HG03060 (cell line): ENCODE measurements at regions not wholly inside any gene's neighbourhood (a gene's known extent, or its start where the extent isn't known, plus 50 kb on each side); places are given as distances from the start of the nearest gene placed in this dataset.
"Not testable (repeated sequence)": the region's sequence is repeated elsewhere in the genome, so short reads cannot be mapped to it uniquely, and the experiment has no call there.

Experiments
- ATAC-seq: cut with Tn5 transposase; IDR thresholded peaks from one replicate; pipeline ENCODE4 v1.9.1; 2021; ENCODE audit warnings: low read depth, moderate number of reproducible peaks; ENCODE audit not compliant: unreplicated experiment

DNA sequence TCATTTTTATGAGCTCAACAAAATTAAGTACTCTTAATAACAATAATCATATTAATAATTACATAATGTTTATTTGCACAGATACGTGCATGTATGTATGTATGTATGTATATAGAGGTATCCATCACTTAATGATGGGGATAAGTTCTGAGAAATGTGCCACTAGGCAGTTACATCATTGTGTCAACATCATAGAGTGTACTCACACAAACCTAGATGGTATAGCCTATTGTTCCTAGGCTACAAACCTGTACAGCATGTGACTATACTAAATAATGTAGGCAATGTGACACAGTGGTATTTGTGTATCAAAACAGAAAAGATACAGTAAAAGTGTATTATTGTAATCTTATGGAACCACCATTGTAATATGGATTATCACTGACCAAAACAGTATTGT is 874.7 kb upstream of the GBE1 start:
- ATAC-seq = no peak

DNA sequence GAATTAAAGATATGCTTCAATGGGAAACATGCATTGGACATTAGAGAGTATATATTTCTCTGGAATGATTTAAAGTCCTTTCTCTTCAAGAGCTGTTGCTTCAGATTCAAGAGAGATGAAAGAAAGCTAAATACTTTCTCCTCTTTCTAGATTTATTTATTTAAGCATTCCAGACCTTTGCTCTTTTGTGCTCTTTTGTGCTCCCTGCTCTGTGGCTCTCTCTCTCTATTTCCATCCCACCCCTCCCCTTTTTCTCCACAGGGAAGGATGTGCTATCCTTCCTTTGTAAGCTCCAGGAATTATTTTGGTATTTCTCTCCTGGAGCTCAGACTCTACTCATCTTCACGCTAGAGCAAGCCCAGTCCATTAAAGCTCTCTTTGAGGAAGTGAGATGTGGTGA is 871.9 kb upstream of the GBE1 start:
- ATAC-seq = no peak

DNA sequence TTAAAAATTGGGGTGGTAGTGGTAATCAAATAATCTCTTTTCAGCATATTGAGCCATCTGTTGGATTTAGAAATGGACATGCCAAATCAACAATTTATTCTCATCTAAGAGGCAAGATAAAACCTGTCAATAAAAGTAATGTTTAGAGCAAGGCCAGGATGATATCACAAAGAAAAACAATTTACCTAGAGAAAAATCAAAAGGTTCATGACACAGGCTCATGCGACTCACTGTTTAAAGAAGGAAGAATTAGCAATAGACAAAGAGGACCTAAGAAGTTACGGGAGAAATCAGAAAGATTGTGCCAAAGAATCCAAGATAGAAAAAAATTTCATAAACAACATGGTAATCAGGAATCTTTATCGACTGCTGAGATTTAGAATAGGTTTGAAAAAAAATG is 868.5 kb upstream of the GBE1 start:
- no peak for ATAC-seq

DNA sequence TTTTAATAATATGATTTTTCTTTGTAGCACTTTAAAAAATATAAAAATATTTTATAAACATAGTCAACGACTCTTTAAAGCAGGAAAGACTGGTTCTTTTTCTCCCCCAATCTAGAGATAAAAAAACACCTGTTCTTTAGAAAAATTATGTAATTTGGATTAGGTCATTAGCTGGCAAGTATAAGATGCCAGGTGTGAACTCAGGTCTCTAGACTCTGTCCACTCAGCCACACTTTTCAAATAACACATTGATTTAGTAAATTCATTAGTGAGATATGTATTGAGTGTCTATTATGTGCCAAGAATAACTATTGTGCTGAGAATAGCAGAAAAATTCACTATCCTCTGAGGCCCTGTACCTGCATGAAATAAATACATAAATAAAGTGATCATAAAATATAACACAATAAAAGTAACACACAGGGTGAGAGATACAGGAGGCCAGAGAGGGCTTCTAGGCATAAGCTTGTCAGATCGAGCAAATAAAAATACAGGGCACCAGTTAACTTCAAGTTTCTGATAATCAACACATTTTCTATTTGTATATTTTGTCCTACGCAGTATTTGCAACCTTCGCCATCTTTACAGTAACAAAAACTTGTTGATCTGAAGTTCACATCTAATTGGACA is 867.1 kb upstream of the GBE1 start:
- no peak for ATAC-seq

DNA sequence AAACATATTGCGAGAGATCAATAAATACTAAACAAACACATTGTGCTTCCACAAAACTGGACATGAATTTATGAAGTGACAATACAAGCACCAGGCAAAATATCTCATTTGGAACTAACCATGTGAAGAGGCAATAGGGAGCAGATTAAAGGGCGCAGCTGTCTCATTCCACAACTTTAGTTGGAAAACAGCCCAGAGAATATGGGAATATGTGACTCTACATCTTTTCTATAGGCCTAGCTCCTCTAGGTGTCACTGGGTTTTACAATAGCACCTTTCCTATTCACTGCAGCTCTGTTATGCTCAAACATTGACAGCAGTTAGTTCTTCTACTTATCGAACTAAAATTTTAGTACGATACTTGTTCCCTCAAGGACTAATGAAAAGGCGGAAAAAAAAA is 866.3 kb upstream of the GBE1 start:
- ATAC-seq = no peak

DNA sequence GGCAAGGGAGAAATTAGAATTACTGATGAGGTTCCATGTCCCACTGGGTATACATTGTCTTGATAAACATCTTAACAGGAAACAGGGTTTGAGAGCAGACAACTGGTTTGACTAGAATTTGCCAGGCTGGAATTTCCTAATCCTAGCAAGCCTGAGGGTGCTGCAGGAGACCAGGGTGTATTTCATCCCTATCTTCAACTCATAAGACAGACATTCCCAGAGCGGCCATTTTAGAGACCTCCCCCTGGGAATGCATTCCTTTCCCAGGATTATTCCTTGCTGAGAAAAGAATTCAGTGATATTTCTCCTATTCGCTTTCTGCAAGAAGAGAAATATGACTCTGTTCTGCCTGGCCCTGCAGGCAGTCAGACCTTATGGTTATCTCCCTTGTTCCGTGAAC is 859.3 kb upstream of the GBE1 start:
- not testable (repeated sequence) for ATAC-seq

DNA sequence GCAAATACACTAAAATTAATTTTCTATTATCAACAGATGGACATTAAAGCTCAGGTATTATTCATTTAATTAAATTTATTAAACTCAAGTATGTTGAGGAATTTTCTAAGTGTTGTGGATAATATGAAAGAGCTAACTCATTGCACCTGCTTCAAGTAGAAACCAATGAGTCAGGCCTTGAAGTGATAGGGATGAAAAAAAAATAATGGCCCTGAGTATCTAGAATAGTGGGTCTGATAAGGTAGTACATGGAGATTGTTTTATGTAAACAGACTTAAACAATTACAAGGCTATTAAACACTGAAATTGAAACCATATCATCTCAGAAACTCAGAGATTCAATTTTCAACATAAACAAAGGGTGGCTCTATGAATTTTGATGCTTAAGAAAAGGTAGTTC is 857.1 kb upstream of the GBE1 start:
- no peak for ATAC-seq

DNA sequence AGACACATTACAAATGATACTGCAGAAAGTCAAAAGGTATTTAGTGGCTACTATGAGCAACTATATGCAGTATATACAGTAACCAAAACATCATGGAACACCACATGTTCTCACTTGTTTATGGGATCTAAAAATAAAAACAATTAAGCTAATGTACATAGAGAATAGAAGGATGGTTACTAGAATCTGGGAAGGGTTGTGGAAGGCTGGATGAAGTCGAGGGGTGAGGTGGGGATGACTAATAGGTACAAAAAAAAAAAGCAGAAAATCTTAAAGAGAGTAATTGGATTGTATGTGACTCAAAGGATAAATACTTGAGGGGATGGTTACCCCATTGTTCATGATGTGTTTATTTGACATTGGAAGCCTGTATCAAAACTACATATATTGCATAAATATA is 848.8 kb upstream of the GBE1 start:
- no peak for ATAC-seq

DNA sequence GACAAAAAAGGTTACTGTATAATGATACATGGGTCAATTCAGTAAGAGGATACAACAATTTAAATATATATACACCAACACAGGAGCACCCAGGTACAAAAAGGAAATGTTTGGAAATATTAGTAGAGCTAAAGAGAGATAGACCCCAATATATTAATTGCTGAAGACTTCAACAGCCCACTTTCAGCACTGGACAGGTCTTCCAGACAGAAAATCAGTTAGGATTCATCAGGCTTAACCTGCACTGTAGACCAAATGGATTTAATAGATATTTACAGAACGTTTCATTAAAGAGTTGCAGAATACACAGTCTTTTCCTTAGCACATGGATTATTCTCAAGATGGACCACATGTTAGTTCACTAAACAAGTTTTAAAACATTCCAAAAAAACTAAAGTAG is 845.9 kb upstream of the GBE1 start:
- no peak for ATAC-seq

DNA sequence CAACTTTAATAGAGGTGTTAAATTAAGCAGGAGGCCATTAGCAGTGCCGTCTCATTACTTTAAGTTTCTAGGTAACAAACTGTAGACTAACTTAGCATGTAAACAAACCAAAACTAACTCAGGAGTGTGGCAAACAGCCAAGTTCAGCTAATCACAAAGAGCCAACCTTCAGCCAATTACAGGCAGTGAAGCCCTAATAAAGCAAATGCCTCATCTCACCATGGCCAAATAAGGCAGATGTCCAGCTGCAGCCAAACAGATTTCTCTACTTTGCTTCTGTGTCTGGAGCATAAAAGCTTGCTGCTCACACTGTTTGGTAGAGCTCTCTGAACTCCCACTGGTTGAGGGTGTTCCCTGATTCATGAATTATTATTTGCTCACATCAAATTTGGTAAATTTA is 835.4 kb upstream of the GBE1 start:
- ATAC-seq = no peak

DNA sequence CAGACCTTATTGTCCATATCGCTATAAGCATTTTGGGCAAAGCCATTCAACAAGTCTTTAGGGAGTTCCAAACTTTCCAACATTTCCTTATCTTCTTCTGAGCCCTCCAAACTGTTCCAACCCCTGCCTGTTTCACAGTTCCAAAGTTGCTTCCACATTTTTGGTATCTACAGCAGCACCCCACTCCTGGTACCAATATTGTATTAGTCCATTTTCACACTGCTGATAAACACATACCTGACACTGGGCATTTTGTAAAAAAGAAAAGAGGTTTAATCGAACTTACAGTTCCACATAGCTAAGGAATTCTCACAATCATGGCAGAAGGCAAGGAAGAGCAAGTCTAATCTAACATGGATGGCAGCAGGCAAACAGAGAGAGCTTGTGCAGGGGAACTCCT is 834.1 kb upstream of the GBE1 start:
- no peak for ATAC-seq

DNA sequence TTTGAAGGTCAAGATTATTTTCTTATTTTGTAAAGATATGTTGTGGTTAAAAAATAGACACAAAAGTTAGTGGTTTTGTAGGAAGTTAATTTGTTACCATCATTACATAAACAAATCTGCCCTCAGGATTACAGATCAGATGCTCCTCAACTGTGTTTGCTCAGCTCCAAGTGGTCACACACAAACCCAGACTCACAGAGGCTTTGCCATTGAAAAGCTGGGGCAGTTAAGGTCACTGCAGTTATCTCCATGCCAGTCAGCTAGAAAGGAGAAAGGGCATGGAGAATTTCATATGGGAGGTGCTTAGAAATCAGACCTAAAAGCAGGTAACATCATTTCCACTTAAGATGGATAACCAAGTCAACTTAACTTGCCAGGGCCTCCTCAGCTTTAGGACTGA is 825.7 kb upstream of the GBE1 start:
- no peak for ATAC-seq

DNA sequence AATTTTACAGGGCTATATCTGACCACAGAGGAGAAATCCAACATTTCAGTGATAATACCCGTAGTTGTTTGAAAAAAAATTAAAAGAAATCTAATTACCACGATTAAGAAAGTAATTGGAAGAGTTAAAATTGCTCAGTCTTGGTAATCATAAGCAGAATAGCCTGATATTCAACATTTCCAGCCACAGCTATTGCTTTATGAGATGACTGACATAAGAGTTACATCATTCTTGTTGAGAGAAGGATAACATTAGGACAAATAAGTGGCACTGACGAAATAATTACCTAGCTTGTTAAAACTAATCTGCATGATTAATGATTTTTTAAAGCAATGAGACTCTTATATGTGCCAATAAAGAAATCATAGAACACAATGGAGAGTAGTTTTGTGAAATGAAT is 825.0 kb upstream of the GBE1 start:
- no peak for ATAC-seq

DNA sequence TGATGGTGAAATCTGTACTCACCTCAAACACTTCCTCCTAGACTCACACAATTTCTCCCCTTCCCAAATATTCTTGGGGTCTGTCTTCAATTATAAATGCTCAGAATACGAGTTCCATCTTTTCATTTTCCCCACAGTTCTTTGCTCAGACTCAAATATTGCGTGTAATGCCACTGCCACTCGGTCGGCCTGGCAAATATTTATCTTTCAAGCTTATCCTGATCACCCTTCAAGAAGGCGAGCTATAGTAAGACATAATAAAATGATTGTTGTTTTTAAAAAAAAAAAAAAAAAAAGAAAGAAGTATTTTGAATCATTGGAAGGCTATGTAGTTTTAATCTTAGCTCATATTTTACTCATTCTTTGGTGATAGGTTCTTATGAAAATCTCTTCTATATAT is 824.6 kb upstream of the GBE1 start:
- ATAC-seq = not testable (repeated sequence)

DNA sequence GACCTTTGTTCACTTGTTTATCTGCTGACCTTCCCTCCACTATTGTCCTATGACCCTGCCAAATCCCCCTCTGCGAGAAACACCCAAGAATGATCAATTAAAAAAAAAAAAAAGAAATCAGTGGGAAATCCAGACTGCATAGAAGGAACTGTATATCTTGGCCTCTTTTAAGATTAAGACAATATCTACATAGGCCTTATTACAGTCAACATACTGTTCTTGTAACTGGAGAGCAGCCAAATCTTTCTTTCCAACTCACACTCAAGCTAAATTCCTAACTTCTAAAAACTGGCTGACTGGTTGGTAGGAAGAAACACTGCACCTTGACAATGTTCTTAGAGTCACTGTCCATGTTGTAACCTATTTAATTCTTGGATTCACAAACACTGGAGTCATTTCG is 824.1 kb upstream of the GBE1 start:
- ATAC-seq = not testable (repeated sequence)

DNA sequence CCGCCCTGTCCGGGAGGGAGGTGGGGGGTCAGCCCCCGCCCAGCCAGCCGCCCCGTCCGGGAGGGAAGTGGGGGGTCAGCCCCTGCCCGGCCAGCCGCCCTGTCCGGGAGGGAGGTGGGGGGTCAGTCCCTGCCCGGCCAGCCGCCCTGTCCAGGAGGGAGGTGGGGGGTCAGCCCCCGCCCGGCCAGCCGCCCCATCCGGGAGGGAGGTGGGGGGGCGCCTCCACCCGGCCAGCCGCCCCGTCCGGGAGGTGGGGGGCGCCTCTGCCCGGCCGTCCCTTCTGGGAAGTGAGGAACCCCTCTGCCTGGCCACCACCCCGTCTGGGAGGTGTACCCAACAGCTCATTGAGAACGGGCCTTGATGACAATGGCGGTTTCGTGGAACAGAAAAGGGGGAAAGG is 823.4 kb upstream of the GBE1 start:
- not testable (repeated sequence) for ATAC-seq

DNA sequence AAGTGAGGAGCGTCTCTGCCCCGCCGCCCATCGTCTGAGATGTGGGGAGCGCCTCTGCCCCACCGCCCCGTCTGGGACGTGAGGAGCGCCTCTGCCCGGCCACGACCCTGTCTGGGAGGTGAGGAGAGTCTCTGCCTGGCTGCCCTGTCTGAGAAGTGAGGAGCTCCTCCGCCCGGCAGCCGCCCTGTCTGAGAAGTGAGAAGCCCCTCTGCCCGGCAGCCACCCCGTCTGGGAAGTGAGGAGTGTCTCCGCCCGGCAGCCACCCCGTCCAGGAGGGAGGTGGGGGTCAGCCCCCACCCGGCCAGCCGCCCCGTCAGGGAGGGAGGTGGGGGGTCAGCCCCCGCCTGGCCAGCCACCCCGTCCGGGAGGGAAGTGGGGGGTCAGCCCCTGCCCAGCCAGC is 823.0 kb upstream of the GBE1 start:
- ATAC-seq = not testable (repeated sequence)

DNA sequence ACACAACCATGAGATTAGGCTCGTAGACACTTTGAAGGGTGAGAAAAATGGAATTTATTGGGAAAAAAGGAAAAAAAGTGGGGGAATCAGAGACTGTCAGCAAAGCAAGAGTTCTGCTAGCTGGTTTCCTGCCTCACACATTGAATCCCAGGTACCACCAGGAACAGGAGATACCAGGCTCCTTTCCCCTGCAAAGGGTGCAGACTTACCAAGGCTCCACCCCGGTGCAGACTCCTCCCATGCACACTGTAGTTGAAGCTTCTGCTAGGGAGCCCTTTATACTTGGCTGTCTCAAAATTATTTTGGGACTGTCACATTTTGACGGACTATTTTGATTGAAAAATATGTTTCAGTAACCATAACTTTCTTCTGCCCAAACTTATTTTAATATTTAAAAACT is 819.9 kb upstream of the GBE1 start:
- no peak for ATAC-seq

DNA sequence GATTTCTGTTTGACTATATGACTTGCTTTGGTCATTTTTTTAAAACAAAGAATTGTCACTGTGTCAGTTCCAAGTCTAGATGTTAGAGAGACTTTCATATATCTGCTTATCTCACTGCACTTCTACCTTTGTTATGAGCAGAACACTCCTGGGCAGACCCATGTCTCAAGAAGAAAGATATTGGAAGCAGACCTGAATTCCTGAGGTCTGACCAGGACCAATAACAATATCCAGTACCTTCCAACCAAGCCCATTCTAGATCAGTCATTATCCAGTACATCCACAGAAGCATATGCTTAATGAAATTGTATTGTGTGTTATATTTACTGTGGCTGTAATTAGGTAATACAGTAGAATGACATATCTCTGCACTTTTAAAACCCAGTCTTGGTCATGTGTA is 811.3 kb upstream of the GBE1 start:
- ATAC-seq = no peak

DNA sequence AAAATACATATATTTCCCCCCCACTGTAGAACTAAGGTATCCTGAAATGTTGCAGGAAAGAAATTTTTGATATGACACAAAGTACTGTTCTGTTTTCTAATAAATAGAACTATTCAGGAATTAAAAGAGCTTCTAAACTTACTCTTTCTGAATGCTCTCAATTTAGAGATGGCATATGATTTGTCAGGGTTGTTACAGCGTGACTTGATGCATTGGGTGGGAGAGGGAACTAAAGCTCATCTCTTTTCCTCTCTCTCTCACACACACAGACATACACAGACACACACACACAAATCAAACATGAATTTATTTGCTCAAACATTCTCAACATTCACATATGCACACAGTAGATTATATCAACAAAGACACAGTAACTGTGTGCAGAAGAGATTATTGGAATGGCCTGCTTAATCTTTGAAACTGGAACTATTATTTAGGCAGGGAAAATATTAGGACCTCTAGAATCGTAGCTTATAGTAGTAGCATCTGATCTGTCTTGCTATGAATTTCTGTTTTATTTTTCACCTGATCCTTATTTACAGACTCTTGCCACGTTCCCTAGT is 807.4 kb upstream of the GBE1 start:
- no peak for ATAC-seq

DNA sequence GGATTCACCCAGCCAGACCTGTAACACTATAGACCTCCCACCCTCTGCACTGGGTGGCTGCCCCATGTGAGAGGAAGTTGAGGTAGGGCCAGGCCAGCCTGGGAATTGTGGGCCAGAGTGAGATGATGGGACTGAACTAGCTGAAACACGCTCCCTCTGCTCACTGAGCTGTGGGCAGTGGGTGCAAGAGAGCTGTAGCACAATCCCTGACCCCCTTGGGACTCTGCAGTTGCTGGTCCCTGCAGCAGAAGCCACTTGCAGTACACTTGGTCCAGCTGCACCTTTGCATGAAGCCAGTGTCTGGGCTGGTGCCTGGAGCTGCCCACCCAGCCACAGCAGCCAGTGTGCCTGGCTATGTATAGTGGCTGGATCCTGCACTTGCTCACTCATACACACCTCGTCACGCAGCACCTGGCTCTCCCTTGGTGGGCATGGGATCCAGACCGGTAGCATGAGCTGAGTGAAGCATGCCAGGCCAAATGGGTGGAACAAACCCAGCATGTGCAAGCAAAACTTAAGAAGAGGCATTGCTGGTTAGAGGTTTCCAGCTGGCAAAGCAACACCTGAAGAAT is 805.7 kb upstream of the GBE1 start:
- no peak for ATAC-seq

DNA sequence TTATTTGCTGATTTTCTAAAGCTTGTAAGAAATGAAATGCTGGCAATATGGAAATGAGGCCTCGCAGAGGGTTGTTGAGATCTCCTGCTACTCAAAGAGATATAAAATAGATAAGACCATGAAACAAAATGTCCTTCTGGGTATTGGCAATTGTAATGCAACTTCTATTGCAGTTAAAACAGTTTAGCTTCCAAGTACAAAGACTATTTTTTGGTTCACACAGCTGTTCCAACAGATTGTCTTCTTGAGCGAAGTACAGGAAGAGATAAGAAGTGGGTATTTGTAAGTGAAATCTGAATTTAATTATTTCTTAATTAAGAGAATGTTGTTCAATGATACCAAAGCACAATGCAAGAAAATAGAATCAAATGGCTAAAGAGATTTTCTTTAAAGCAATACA is 801.5 kb upstream of the GBE1 start:
- ATAC-seq = no peak

DNA sequence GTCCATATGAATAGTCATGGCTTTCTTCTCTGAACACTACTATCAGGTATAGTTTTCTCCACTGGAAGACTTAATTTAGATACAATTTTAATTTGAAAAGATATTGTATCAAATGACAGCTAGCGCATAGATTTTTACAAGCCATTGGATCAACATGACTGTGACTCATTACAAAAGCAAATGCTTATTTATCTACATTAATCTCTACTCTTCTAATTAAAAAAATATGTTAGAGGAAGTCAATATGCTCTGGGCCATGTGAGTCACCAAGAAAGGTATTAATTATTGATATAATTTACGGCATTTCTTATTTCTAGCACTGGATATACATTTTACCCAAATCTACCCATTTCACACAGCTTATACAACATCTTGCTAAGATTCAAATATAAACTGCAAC is 800.3 kb upstream of the GBE1 start:
- ATAC-seq = no peak
